GM12892 (cell line): ENCODE measurements at regions not wholly inside any gene's neighbourhood (a gene's known extent, or its start where the extent isn't known, plus 50 kb on each side); places are given as distances from the start of the nearest gene placed in this dataset.

Experiments
- POLR2A ChIP-seq: IDR thresholded peaks from 2 replicates; pipeline ENCODE4 v1.6.1; 2011; ENCODE audit warnings: low read depth, low read length, control low read depth
- POLR2AphosphoS5 ChIP-seq: IDR thresholded peaks from 2 replicates; pipeline ENCODE4 v1.6.1; 2011; ENCODE audit warnings: low read depth, low read length, control low read depth

- no peak for TF ChIP-seq POLR2AphosphoS5
- no peak for TF ChIP-seq POLR2A
Observed at GRCh38 chr6:33869121-33869520, 65.3 kb upstream of the MLN start.
